GM12878 (cell line): ENCODE measurements at regions not wholly inside any gene's neighbourhood (a gene's known extent, or its start where the extent isn't known, plus 50 kb on each side); places are given as distances from the start of the nearest gene placed in this dataset.

Experiments
- ATAC-seq: fragments of 200-7000 bp; cut with Tn5 transposase; 3 replicates; pipeline ENCODE4 v1.9.1; 2020; ENCODE audit warnings: mild to moderate bottlenecking, moderate library complexity
- BruUV-seq: library from RNA; stranded (reverse); fragments of 400-500 nt; replicated peaks from 2 replicates; lab custom pipeline; 2021; lab: Mats Ljungman, UMichigan
- CTCF ChIA-PET: fragments of 300-600 bp; sonication (Branson Sonifier 250); formaldehyde crosslinking; extraction: SDS; loops from one replicate; lab custom pipeline; 2021; ENCODE audit warnings: inconsistent platforms; lab: Yijun Ruan, JAX
- POLR2A ChIA-PET: fragments of 350-600 bp; formaldehyde crosslinking; extraction: SDS; loops from one replicate; lab custom pipeline; 2021; ENCODE audit warnings: inconsistent platforms; lab: Charles Lee
- RAD21 ChIA-PET: fragments of 300-600 bp; sonication (Branson Sonifier 250); formaldehyde crosslinking; loops from one replicate; lab custom pipeline; 2023; ENCODE audit warnings: antibody characterized with exemption; ENCODE audit not compliant: unreplicated experiment; lab: Charles Lee
- SMC1A ChIA-PET: fragments of 300-600 bp; sonication (Branson Sonifier 250); formaldehyde crosslinking; loops from one replicate; lab custom pipeline; 2023; ENCODE audit not compliant: unreplicated experiment, uncharacterized antibody; lab: Charles Lee
- DNase-seq: peaks from one replicate; pipeline ENCODE4 v3.0.0-alpha.2; 2011; ENCODE audit warnings: low read depth, low spot score
- FAIRE-seq: peaks from 3 replicates; lab custom pipeline; 2011; peaks lifted over from hg19 to GRCh38; lab: Jason Lieb, UNC
- H2AFZ ChIP-seq: 2 replicates; pipeline ENCODE4 v1.6.0; 2011; ENCODE audit warnings: low read depth, low read length, control low read depth; ENCODE audit not compliant: control insufficient read depth
- H3K27ac ChIP-seq: 2 replicates; pipeline ENCODE4 v1.5.1; 2011; ENCODE audit warnings: control low read depth; ENCODE audit not compliant: control insufficient read depth, insufficient read depth
- H3K27me3 ChIP-seq, 2 experiments: replicated peaks in 1 of 2; 2 replicates each; pipeline versions ENCODE4 v1.6.0 to v1.6.1; 2011; ENCODE audit warnings: low read length in 1 of 2; ENCODE audit not compliant: control insufficient read depth in 2 of 2, insufficient read depth in 2 of 2
- H3K36me3 ChIP-seq, 2 experiments: 2 replicates each; pipeline ENCODE4 v1.5.1; 2011; ENCODE audit warnings: low read length in 1 of 2; ENCODE audit not compliant: control insufficient read depth in 2 of 2, insufficient read depth in 2 of 2
- H3K4me1 ChIP-seq: 2 replicates; pipeline ENCODE4 v1.6.1; 2011; ENCODE audit warnings: mild to moderate bottlenecking, low read length, moderate library complexity, mixed read lengths; ENCODE audit not compliant: control insufficient read depth, insufficient read depth
- H3K4me2 ChIP-seq: 2 replicates; pipeline ENCODE4 v1.6.0; 2011; ENCODE audit warnings: control low read depth; ENCODE audit not compliant: control insufficient read depth, insufficient read depth
- H3K4me3 ChIP-seq: fragments of 200-600 bp; sonication (generic); 2 replicates; pipeline ENCODE4 v1.5.1; 2016
- H3K79me2 ChIP-seq: 2 replicates; pipeline ENCODE4 v1.6.0; 2011; ENCODE audit warnings: low read length; ENCODE audit not compliant: control insufficient read depth, insufficient read depth
- H3K9ac ChIP-seq: 2 replicates; pipeline ENCODE4 v1.8.0; 2011; ENCODE audit warnings: low read length, control low read depth, mixed read lengths; ENCODE audit not compliant: control insufficient read depth, insufficient read depth
- H3K9me3 ChIP-seq: replicated peaks from 3 replicates; pipeline ENCODE4 v1.5.1; 2011; ENCODE audit warnings: mild to moderate bottlenecking, low read length; ENCODE audit not compliant: control insufficient read depth, insufficient read depth
- H4K20me1 ChIP-seq: 2 replicates; pipeline ENCODE4 v1.6.0; 2011; ENCODE audit not compliant: control insufficient read depth, insufficient read depth
- CBFB ChIP-seq: IDR thresholded peaks from 2 replicates; pipeline ENCODE4 v1.6.1; 2016; ENCODE audit warnings: antibody characterized with exemption, low read depth
- GABPA ChIP-seq: IDR thresholded peaks from 2 replicates; pipeline ENCODE4 v1.6.1; 2014; ENCODE audit warnings: antibody characterized with exemption, low read depth, mild to moderate bottlenecking, inconsistent platforms
- HSF1 ChIP-seq: fragments of 150-350 bp; IDR thresholded peaks from 2 replicates; pipeline ENCODE4 v1.6.1; 2014; ENCODE audit warnings: mild to moderate bottlenecking, low read depth, low read length
- NBN ChIP-seq: fragments of 450-650 bp; IDR thresholded peaks from 2 replicates; pipeline ENCODE4 v1.6.1; 2016
- NFIC ChIP-seq: IDR thresholded peaks from 2 replicates; pipeline ENCODE4 v1.6.1; 2012; ENCODE audit warnings: low read depth, mild to moderate bottlenecking, inconsistent platforms, low read length, moderate library complexity
- NFYB ChIP-seq: IDR thresholded peaks from 2 replicates; pipeline ENCODE4 v1.6.1; 2011; ENCODE audit warnings: low read depth, mild to moderate bottlenecking, low read length, improper control_type of control experiment, moderate library complexity; ENCODE audit not compliant: insufficient read depth
- PAX8 ChIP-seq: fragments of 450-650 bp; IDR thresholded peaks from 2 replicates; pipeline ENCODE4 v1.6.1; 2017; ENCODE audit warnings: mild to moderate bottlenecking, moderate library complexity
- PML ChIP-seq: IDR thresholded peaks from 2 replicates; pipeline ENCODE4 v1.6.1; 2012; ENCODE audit warnings: low read length, inconsistent platforms
- POU2F2 ChIP-seq: IDR thresholded peaks from 3 replicates; pipeline ENCODE4 v1.6.1; 2011; ENCODE audit warnings: low read depth, mild to moderate bottlenecking, low read length, borderline replicate concordance
- RCOR1 ChIP-seq: conservative IDR thresholded peaks from 2 replicates; pipeline ENCODE4 v1.6.1; 2012; ENCODE audit warnings: low read depth, low read length, improper control_type of control experiment
- SMAD5 ChIP-seq: IDR thresholded peaks from 2 replicates; pipeline ENCODE4 v1.6.1; 2016; ENCODE audit warnings: antibody characterized with exemption, low read depth
- ZNF622 ChIP-seq: fragments of 450-650 bp; IDR thresholded peaks from 2 replicates; pipeline ENCODE4 v1.6.1; 2017; ENCODE audit warnings: mild to moderate bottlenecking, inconsistent platforms
- WGBS: methylation state at CpG from one replicate; pipeline ENCODE4 v1.1.6; 2016; ENCODE audit warnings: low lambda C conversion rate; ENCODE audit not compliant: insufficient replicate concordance, insufficient coverage; ENCODE audit errors: missing lambda C conversion rate; 5-methylcytosine and 5-hydroxymethylcytosine counted together
- in situ Hi-C: fragments of 300-500 bp; cut with MboI; formaldehyde crosslinking; loops from 9 replicates; pipeline ENCODE4 v1.14.3; 2018; ENCODE audit warnings: mixed read lengths
- intact Hi-C: fragments of 100-400 bp; cut with micrococcal nuclease; formaldehyde crosslinking; loops from one replicate; pipeline ENCODE4 v1.14.2; 2022; ENCODE audit not compliant: unreplicated experiment
- TF ChIP-seq, protein P1 (sequence below): IDR thresholded peaks from 2 replicates; pipeline ENCODE4 v1.6.1; 2011; ENCODE audit warnings: borderline replicate concordance, low read depth, mild to moderate bottlenecking, moderate library complexity, mixed read lengths, low read length; ENCODE audit not compliant: insufficient read depth; ENCODE audit errors: extremely low read length
- TF ChIP-seq, protein P2 (sequence below): IDR thresholded peaks from 2 replicates; pipeline ENCODE4 v1.6.1; 2011; ENCODE audit warnings: borderline replicate concordance, low read depth, mild to moderate bottlenecking, moderate library complexity, low read length; ENCODE audit not compliant: insufficient read depth, poor library complexity, severe bottlenecking

DNA sequence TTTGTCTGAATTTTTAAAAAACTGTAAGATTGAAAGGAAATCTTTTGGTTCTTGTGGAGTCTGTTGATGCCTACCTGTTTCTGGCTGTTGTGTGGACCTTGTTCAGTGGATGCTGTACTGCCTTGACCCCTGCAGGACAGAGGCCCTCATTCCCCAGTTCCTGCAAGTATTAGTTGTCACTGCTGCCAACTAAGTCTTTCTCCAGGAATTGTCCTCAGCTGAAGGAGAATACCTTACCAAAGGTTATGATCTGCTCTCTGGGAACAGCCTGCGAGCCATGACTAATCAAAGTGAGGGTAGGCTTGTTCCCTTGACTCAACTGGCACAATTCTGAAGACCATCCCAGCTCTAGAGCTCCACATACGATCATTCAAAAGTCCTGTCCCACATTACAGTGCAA lies 145.3 kb upstream of the FST start (continued):
- TF ChIP-seq NFYB = no peak
- TF ChIP-seq POU2F2 = no peak
- TF ChIP-seq PML = no peak
- no peak for TF ChIP-seq SMAD5

DNA sequence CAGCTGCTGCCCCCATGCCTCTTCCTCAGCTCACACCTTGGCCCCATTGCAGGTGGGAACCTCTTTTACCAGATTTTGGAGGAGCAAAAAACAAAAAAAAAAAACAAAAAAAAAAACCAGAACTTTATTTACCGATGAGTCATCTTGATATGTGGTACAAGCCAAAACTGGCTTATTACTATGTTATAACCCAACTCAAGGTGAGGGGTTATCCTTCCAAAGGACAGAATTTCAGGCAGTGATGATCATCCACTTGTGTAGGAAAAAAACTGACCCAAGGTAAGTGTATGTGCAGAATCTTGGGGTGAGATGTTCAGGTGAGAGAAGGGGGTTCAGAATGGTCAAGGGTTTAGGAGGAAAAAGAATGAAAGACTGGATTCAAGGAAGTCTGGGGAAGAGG lies 142.6 kb upstream of the FST start:
- 89% methylated on average over 1 of the region's 1 CpG for WGBS
- Histone ChIP-seq H2AFZ (no peak overlapping the region), H3K27me3 (no peaks in the 10 kb centered on the region), H3K9ac (no peak overlapping the region), H3K9me3 (no peaks in the 10 kb centered on the region), H3K79me2 (no peaks in the 10 kb centered on the region), H3K4me1 (no peaks in the 10 kb centered on the region), H3K4me2 (no peak overlapping the region), H3K27ac (no peak overlapping the region), H4K20me1 (no peaks in the 10 kb centered on the region), H3K36me3 (no peaks in the 10 kb centered on the region), H3K4me3 (no peak overlapping the region)
- ChIA-PET RAD21 (no interaction called here), SMC1A (interaction anchor here (0.6 kb wide), 1 partner anchor 333 kb away, joined by 4 read pairs; no protein-coding TSS in a partner anchor), POLR2A (no interaction called here), CTCF (no interaction called here)
- BruUV-seq = no TSS peak
- ATAC-seq (no peak), FAIRE-seq (no peak), DNase-seq (no peak)
- in situ Hi-C loops (no loop called here), intact Hi-C loops (no loop called here)
- TF ChIP-seq CBFB = no peak
- TF ChIP-seq, protein P1, sequence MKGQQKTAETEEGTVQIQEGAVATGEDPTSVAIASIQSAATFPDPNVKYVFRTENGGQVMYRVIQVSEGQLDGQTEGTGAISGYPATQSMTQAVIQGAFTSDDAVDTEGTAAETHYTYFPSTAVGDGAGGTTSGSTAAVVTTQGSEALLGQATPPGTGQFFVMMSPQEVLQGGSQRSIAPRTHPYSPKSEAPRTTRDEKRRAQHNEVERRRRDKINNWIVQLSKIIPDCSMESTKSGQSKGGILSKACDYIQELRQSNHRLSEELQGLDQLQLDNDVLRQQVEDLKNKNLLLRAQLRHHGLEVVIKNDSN = no peak
- TF ChIP-seq ZNF622 = no peak
- no peak for TF ChIP-seq PAX8
- TF ChIP-seq, protein P2, sequence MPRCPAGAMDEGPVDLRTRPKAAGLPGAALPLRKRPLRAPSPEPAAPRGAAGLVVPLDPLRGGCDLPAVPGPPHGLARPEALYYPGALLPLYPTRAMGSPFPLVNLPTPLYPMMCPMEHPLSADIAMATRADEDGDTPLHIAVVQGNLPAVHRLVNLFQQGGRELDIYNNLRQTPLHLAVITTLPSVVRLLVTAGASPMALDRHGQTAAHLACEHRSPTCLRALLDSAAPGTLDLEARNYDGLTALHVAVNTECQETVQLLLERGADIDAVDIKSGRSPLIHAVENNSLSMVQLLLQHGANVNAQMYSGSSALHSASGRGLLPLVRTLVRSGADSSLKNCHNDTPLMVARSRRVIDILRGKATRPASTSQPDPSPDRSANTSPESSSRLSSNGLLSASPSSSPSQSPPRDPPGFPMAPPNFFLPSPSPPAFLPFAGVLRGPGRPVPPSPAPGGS = no peak
- TF ChIP-seq GABPA = no peak
- no peak for TF ChIP-seq NFIC
- TF ChIP-seq NBN = no peak
- TF ChIP-seq HSF1 = no peak
- TF ChIP-seq RCOR1 = no peak
